GM12878 (cell line): ENCODE measurements at regions not wholly inside any gene's neighbourhood (a gene's known extent, or its start where the extent isn't known, plus 50 kb on each side); places are given as distances from the start of the nearest gene placed in this dataset.

Experiments used
- ATF7 ChIP-seq: fragments of 450-650 bp; IDR thresholded peaks from 2 replicates; pipeline ENCODE4 v1.6.1; 2016; ENCODE audit warnings: low read depth, mild to moderate bottlenecking
- BACH1 ChIP-seq: fragments of 450-650 bp; IDR thresholded peaks from 2 replicates; pipeline ENCODE4 v1.6.1; 2017; ENCODE audit warnings: mild to moderate bottlenecking, borderline replicate concordance
- BMI1 ChIP-seq: fragments of 450-650 bp; IDR thresholded peaks from 2 replicates; pipeline ENCODE4 v1.6.1; 2016; ENCODE audit warnings: mild to moderate bottlenecking, moderate library complexity, borderline replicate concordance
- BRCA1 ChIP-seq: IDR thresholded peaks from 2 replicates; pipeline ENCODE4 v1.6.1; 2011; ENCODE audit warnings: low read depth, low read length, improper control_type of control experiment
- CHD2 ChIP-seq: IDR thresholded peaks from 2 replicates; pipeline ENCODE4 v1.6.1; 2011; ENCODE audit warnings: low read depth, low read length, improper control_type of control experiment, borderline replicate concordance
- EP300 ChIP-seq, 2 experiments: fragments of 150-350 bp in 1 of 2; IDR thresholded peaks; 2 replicates each; pipeline ENCODE4 v1.6.1; 2011 to 2012; ENCODE audit warnings: low read depth in 2 of 2, low read length in 2 of 2, borderline replicate concordance in 1 of 2, improper control_type of control experiment in 1 of 2, inconsistent platforms in 1 of 2; ENCODE audit not compliant: control insufficient read depth in 1 of 2
- ESRRA ChIP-seq: IDR thresholded peaks from 2 replicates; pipeline ENCODE4 v1.6.1; 2012; ENCODE audit warnings: mild to moderate bottlenecking, low read length, improper control_type of control experiment
- GATAD2B ChIP-seq: fragments of 450-650 bp; conservative IDR thresholded peaks from 2 replicates; pipeline ENCODE4 v1.6.1; 2017; ENCODE audit warnings: low read depth, mild to moderate bottlenecking, moderate library complexity
- LARP7 ChIP-seq: fragments of 450-650 bp; IDR thresholded peaks from 2 replicates; pipeline ENCODE4 v1.6.1; 2017; ENCODE audit warnings: mild to moderate bottlenecking
- MAX ChIP-seq: IDR thresholded peaks from 2 replicates; pipeline ENCODE4 v1.6.1; 2012; ENCODE audit warnings: low read depth, low read length, improper control_type of control experiment
- MEF2A ChIP-seq: IDR thresholded peaks from 2 replicates; pipeline ENCODE4 v1.6.1; 2011; ENCODE audit warnings: low read depth, mild to moderate bottlenecking, low read length, moderate library complexity; ENCODE audit not compliant: insufficient read depth
- MTA3 ChIP-seq: IDR thresholded peaks from 2 replicates; pipeline ENCODE4 v1.6.1; 2012; ENCODE audit warnings: low read length, inconsistent platforms, borderline replicate concordance
- NBN ChIP-seq: fragments of 450-650 bp; IDR thresholded peaks from 2 replicates; pipeline ENCODE4 v1.6.1; 2016
- NR2C1 ChIP-seq: fragments of 450-650 bp; IDR thresholded peaks from 2 replicates; pipeline ENCODE4 v1.6.1; 2017; ENCODE audit warnings: antibody characterized with exemption, mild to moderate bottlenecking, moderate library complexity
- NR2F1 ChIP-seq: fragments of 450-650 bp; conservative IDR thresholded peaks from 2 replicates; pipeline ENCODE4 v1.6.1; 2017; ENCODE audit warnings: mild to moderate bottlenecking
- NRF1 ChIP-seq: conservative IDR thresholded peaks from 2 replicates; pipeline ENCODE4 v1.6.1; 2011; ENCODE audit warnings: mild to moderate bottlenecking, low read depth, low read length, improper control_type of control experiment
- PAX8 ChIP-seq: fragments of 450-650 bp; IDR thresholded peaks from 2 replicates; pipeline ENCODE4 v1.6.1; 2017; ENCODE audit warnings: mild to moderate bottlenecking, moderate library complexity
- PKNOX1 ChIP-seq: fragments of 450-650 bp; IDR thresholded peaks from 2 replicates; pipeline ENCODE4 v1.6.1; 2016; ENCODE audit warnings: mild to moderate bottlenecking
- RAD21 ChIP-seq: IDR thresholded peaks from 2 replicates; pipeline ENCODE4 v1.6.1; 2011; ENCODE audit warnings: mild to moderate bottlenecking, low read depth, low read length, moderate library complexity; ENCODE audit not compliant: insufficient read depth
- RAD51 ChIP-seq: fragments of 450-650 bp; IDR thresholded peaks from 2 replicates; pipeline ENCODE4 v1.6.1; 2016; ENCODE audit warnings: moderate library complexity, mild to moderate bottlenecking, inconsistent platforms
- RB1 ChIP-seq: fragments of 450-650 bp; formaldehyde crosslinking; IDR thresholded peaks from 2 replicates; pipeline ENCODE4 v1.6.1; 2017; ENCODE audit warnings: mild to moderate bottlenecking, borderline replicate concordance
- RUNX3 ChIP-seq: IDR thresholded peaks from 2 replicates; pipeline ENCODE4 v1.6.1; 2012; ENCODE audit warnings: low read length, inconsistent platforms
- SMAD5 ChIP-seq: IDR thresholded peaks from 2 replicates; pipeline ENCODE4 v1.6.1; 2016; ENCODE audit warnings: antibody characterized with exemption, low read depth
- SMARCA5 ChIP-seq: fragments of 450-650 bp; IDR thresholded peaks from 2 replicates; pipeline ENCODE4 v1.6.1; 2017; ENCODE audit warnings: mild to moderate bottlenecking
- SMC3 ChIP-seq: IDR thresholded peaks from 2 replicates; pipeline ENCODE4 v1.6.1; 2011; ENCODE audit warnings: low read length, improper control_type of control experiment, borderline replicate concordance
- SPI1 ChIP-seq: IDR thresholded peaks from 2 replicates; pipeline ENCODE4 v1.6.1; 2011; ENCODE audit warnings: low read depth, mild to moderate bottlenecking, low read length, moderate library complexity, borderline replicate concordance; ENCODE audit not compliant: insufficient read depth
- SREBF1 ChIP-seq: IDR thresholded peaks from 2 replicates; pipeline ENCODE4 v1.6.1; 2012; ENCODE audit warnings: mild to moderate bottlenecking, low read length
- TBL1XR1 ChIP-seq: IDR thresholded peaks from 2 replicates; pipeline ENCODE4 v1.6.1; 2012; ENCODE audit warnings: low read depth, low read length, improper control_type of control experiment
- WRNIP1 ChIP-seq: IDR thresholded peaks from 2 replicates; pipeline ENCODE4 v1.6.1; 2011; ENCODE audit warnings: low read depth, low read length, improper control_type of control experiment, borderline replicate concordance
- ZNF24 ChIP-seq: fragments of 450-650 bp; IDR thresholded peaks from 2 replicates; pipeline ENCODE4 v1.6.1; 2017; ENCODE audit warnings: antibody characterized with exemption, mild to moderate bottlenecking
- TF ChIP-seq, protein P1 (sequence below): fragments of 450-650 bp; IDR thresholded peaks from 2 replicates; pipeline ENCODE4 v1.6.1; 2018; ENCODE audit warnings: borderline replicate concordance, mild to moderate bottlenecking; ENCODE audit not compliant: partially characterized antibody

DNA sequence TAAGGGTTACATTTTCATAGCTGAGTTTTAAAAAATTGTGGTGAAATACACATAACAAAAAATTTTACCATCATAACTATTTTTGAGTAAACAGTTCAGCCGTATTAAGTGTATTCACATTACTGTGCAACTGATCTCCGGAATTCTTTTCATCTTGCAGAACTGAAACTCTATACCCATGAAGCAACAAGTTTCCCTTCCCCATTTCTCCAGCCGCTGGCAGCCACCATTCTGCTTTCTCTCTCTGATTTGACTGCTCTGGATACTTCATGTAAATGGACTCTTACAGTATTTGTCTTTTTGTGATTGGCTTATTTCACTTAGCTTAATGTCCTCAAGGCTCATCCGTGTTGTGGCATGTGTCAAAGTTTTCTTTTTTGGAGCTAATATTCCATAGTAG, 341.6 kb downstream of the QKI start (continued):
- TF ChIP-seq CHD2 (peak; percentile 25; the same call in 1 of the 2 replicates), BMI1 (peak; percentile 74), ESRRA (no peak), NR2F1 (0 out of 2 replicates have a peak, but pooled peaks have one; percentile 37), RAD21 (no peak), BRCA1 (no peak), SMC3 (no peak; the same call in 1 of the 2 replicates), RUNX3 (peak; percentile 92), SMARCA5 (no peak), WRNIP1 (no peak), SMAD5 (no peak), EP300 (IDR thresholded peaks at IDR 0.05; ENCODE audit: borderline replicate concordance in 1 of 2, control insufficient read depth in 1 of 2, low read depth in 2 of 2, low read length in 2 of 2) (peak in 1 of 2 experiments; percentile 95; a peak in 2 of 4 replicates), GATAD2B (no peak), NBN (peak; percentile 79), MAX (no peak), BACH1 (peak; percentile 91), RAD51 (no peak; the same call in 1 of the 2 replicates), LARP7 (no peak), MTA3 (peak; percentile 95; the same call in 1 of the 2 replicates), ATF7 (peak; percentile 83), ZNF24 (peak; percentile 84; the same call in 1 of the 2 replicates), NR2C1 (no peak), SPI1 (peak; percentile 100), NRF1 (no peak), RB1 (no peak), SREBF1 (no peak), PKNOX1 (peak; percentile 55), TBL1XR1 (peak; percentile 79; the same call in 1 of the 2 replicates), PAX8 (no peak), MEF2A (peak; percentile 89)
- TF ChIP-seq, protein P1, sequence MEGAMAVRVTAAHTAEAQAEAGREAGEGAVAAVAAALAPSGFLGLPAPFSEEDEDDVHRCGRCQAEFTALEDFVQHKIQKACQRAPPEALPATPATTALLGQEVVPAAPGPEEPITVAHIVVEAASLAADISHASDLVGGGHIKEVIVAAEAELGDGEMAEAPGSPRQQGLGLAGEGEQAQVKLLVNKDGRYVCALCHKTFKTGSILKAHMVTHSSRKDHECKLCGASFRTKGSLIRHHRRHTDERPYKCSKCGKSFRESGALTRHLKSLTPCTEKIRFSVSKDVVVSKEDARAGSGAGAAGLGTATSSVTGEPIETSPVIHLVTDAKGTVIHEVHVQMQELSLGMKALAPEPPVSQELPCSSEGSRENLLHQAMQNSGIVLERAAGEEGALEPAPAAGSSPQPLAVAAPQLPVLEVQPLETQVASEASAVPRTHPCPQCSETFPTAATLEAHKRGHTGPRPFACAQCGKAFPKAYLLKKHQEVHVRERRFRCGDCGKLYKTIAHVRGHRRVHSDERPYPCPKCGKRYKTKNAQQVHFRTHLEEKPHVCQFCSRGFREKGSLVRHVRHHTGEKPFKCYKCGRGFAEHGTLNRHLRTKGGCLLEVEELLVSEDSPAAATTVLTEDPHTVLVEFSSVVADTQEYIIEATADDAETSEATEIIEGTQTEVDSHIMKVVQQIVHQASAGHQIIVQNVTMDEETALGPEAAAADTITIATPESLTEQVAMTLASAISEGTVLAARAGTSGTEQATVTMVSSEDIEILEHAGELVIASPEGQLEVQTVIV, result no peak
